HG02588 (cell line): ENCODE measurements at regions not wholly inside any gene's neighbourhood (a gene's known extent, or its start where the extent isn't known, plus 50 kb on each side); places are given as distances from the start of the nearest gene placed in this dataset.

ENCODE experiments used
- ATAC-seq: cut with Tn5 transposase; IDR thresholded peaks from one replicate; pipeline ENCODE4 v1.9.1; 2021; ENCODE audit warnings: mild to moderate bottlenecking, moderate library complexity; ENCODE audit not compliant: unreplicated experiment

DNA sequence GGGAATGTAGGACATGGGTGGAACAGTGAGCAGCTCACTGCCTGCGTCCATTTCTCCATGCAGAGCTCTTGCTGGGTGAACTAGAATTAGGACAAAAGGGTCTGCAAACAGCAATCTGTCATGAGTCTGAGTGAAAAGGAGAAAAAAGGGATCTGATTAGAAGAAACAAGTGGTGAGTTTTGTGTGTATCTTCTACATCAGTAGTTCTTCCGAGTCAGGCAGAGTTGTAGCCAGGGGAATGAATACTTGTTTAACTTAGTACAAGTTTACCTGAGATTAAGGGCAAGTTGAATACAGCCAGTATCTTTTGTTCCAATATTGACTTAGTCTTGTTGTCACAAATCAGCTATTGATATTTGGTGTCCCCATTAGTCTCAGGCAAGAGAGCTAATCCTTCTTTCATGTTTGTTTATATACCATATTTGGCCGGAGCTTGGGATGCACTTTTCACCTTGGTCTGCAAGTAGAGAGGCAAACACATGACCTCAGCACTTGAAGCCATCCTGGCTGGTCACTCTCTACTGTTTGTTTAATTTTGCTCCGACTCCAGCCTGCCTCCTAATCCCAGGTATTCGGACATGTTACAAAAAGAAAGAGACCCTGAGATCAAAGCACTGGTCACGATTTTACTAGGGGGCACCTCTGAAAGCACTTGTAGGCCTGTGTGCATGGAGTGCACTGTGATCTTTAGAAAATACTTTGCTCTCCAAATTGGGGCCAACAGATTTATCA is 211.0 kb upstream of the NT5C1B start:
- ATAC-seq = no peak

DNA sequence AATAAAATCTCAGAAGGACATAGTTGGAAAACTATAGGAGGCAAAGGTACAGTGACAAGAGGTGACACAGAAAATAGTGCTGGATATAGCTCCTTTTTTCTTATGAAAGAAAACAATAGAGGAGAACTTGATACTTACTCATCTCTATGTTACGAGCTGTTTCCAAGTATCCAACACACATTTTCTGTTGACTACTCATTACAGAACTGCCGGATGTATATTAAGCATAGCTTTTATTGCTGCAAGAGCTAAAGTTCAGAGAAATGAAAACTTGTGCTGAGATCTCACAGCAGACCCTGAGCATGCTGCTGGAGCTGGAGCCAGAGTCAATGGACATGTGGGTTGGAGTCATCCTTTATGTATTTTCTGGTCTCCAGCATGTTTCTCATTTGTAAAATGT is 210.0 kb upstream of the NT5C1B start:
- no peak for ATAC-seq

DNA sequence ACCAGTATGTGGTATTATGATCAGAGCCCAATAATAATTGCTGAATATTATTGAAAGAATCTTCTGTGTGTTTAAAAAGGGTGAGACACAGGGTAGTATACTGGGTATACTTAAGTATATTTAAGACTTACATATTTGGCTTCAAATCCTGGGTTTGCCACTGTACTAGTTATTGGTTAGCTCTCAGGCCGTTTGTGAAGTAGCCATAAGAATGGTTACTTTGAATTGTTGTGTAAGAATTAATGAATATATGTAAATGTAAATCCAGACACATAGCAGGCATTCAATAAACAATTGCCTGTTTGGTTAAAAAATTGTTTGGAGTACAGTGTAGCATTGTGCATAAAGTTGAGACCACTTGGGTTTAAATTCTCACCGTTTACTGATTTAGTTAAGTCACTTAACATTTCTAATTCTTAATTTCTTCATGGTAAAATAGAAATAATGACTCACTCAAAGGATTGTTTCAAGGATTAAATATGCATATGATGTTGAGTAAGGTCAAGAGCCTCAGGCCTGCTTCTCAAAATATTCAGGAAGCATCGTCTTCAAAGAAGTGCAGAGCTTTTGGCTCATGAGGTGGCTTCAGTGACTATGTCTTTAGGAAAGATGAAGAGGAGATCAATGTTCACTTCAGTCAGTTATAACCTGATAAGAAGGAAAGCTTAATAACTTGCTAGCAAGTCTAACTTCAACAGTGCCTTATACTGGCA is 207.9 kb upstream of the NT5C1B start:
- no peak for ATAC-seq

DNA sequence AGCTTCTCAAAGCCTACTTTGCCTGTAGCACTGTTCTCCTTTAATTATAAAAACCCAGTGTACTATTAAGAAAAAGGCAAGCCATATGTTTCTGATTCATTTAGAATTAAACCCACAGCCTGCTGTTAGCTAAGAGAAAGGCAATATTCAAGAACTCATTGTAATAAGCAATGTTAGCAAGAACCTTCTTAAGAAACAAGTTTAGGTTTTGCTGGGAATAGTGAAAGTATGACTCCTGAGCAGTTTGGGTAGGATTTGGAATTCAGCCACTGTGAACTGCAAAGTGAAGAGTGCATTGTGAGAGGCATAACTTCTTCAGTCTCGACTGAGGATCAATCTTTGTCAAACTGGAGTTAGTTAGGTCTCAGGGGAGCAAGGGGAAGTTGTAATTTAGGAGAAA is 206.5 kb upstream of the NT5C1B start:
- no peak for ATAC-seq

DNA sequence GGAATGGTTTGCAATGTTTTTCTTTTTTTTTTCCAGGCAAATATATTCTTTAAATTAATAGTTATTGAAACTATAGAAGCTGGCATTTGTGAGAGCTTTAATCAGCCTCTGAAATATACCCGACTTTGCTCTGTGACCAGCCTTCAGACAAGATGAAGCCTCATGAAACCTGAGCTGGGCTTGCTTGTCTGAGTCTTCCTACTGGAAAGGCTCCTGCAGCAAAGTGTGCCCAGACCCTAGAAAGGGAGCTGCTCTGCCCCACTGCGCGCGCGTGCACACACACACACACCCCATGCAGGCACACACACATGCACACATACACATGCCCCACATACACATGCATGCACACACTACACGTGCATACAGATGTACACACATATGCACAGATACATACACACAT is 203.3 kb upstream of the NT5C1B start:
- no peak for ATAC-seq

DNA sequence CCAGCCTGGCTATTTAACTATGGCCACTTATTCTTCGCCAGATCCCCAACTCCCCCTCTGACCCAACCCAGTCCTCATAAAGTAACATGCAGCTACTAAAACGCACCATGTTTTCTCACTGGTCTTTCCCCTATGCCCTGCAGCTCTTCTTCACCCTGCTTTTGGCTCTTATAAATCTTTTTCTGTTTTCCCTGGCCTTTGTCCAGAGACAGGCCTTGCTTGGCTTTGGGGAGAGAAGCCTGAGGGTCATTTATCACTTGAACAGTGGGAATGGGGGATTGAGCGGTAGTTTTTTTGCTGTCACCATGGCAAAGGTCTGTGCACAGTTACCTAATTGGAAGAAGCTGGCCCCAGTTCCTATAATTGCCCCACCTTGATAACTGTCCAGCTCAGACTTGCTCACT is 202.9 kb upstream of the NT5C1B start:
- no peak for ATAC-seq

DNA sequence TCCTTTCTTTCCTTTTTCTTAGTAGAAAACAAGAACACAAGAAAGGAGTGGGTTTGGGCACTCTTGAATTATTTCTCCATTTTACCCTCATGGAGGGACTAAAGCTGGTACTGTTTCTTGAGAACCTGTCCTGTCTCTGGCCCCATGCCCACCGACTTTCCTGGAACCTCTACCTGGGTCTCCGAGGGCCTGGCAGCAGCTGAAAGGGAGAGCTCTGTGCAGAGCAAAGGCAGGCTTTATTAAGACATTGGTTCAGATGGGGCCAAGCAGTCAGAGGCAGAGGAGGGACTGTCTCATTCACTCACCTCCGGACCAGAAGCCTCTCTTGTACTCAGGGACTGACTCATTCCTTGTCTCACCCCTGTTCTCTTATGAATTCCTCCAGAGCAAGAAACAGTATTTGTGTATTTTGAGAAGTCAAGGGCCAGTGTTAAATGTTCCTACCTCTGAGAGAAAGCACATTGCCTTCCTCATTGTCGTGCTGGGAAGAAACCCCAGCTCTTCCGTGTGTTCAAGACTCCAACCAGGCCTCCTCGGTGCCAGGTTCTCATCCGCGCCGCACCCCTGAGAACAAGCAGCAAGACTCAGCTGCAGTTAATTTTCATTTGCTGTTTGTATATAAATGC is 201.9 kb upstream of the NT5C1B start:
- no peak for ATAC-seq

DNA sequence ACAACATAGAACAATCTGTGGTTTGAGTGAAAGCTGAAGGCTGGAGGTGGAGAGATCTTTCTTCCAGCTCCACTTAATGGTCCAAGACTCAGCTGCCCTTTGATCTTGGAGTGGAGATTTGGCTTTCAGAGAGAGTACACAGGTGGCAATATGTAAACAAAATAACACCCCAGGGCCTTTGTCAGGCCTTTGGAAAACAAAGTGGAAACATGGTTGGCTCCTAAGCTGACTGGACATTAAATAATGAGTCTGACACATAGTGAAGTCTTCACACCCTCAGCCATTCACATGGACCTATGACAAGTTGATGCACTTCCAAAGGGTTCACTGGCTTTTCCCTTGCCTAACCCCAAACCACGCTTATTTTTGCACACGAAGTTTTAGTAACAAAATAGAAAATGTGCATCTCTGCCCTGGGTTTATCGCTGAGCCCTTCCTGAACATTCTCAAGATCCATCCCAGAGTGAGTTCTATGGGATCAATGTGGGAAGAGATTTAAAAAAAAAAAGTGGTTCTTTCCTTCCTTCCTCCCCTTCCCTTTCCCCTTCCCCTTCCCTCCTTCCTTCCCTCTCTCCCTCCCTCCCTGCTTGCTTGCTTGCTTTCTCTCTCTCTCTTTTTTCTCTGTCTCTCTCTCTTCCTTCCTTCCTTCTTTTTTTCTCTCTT is 201.3 kb upstream of the NT5C1B start:
- ATAC-seq = no peak

DNA sequence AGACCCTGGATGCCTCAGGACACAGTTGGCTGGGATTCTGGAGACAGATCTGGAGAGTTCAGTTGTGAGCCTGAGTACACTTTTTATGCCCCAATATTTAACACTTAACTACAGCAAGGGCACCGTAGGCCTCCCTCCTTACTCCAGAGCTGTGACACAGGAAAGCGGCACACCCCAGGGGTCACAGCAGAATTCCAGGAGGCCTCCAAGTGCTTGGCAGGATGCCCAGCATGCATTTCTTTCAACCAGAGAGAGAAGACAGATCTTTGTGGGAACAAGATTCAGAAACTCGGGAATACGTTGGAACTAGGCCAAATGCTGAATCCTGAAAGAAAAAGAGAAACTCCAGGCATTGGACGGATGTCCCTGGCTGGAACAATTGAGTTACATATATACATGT is 199.2 kb upstream of the NT5C1B start:
- ATAC-seq = no peak

DNA sequence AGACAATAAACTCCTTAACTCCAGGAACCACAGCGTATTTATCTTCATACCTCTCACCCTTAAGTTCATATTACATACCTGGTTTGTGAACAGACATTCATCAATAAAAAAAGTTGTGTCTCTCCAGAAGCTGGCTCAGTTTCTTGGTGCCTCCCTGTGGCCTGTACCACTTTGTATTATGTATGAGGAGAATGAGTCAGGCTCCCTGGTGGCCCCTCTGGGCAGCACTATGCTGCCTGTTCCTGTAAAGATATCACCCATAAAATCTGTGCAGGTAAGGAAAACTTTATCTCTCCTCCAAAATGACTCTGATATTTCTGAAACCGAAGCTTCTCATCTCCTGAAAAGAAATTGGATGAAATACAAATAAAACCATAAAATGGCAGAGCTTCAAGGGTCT is 198.4 kb upstream of the NT5C1B start:
- ATAC-seq = no peak

DNA sequence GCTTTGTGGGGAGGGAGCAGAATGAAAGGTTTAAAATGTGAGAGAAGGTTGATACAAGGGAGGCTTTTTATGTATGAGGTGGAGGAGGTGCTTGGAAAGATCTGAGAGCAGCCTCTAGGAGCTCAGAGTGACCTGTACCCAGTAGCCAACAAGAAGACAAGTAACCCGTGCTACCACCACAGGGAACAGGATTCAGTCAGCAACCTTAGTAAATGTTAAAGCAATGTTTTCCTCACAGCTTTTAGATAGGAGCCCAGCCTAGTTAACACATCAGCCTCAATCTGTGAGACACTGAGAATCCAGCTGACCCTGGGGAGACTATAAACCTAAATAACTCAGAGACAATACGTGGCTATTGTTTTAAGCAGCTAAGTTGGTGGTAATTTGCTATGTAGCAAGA is 194.9 kb upstream of the NT5C1B start:
- ATAC-seq = no peak

DNA sequence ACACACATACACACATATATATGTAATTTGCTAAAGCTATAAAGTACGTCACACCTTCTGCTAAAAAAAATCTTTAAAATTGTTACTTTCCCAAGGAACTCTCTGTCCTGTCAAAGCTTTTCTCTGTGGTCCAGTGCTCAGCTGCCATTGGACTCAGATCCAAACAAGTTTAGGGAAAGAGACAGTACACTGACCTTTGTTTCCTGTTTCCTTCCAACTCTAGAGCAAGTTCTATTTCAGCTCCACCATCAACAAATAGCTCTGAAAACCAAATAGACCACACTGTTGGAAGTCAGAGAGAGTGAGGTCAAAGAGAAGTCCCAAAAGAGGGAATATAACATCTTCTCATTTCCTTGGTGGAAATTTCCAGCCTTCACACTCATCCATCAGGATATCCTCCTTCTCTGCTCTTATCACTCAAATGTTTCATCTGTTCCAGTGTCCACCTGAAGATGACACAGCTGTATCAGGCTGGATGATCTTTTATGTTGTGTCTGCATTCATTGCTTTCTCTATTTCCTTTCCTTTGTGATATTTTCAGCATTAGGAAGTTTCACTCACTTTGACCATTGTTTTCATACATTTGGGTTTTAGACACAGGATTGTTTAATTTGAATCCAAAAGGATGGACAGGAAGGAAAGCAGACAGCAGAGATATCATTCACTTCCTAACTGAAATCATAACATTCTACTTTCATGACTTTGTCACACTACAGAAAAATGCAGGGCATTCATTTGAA is 192.3 kb upstream of the NT5C1B start:
- no peak for ATAC-seq

DNA sequence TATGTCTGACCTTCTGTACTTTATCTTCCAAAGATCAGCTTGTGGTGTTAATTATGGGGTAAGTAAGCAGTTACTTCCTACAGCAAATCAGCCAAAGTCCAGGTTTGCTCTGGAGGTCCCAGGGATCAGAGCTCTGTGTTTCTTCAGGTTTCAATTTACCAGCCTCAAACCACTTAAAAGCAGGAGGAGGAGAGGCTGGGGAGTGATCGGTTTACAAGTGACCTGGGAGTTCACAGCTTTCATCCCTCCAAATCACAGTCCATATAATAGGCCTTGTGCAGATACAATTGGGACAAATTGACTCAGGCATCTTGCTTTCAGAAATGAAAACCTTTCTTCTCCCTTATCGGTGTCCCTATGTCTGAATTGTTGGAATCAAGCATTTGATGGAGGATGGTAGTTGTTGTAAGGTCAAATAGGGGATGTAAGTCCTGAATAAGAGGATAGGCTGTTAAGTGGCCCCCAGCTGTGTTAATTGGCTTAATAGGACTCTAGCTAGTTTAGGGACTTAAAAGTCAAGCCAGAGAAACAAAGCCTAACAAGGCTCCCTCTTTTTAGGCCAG is 188.0 kb upstream of the NT5C1B start:
- no peak for ATAC-seq

DNA sequence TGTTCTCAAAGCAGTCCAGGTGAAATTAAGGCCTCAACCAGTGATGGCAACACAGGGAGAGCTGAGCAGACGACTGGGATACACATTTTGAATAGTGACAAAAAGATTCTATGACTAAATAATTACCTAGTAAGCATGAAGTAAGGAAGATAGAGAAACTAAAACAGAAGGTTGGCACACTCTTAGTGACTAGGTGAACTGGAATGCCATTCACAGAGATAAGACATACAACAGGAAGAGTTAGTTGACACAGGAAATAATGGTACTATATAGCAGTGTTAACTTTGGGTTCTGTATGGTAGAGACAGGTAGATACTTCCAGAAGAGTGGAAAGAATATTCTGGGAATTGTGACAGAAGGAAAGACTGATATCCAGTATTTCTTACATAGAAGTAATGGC is 181.8 kb upstream of the NT5C1B start:
- no peak for ATAC-seq

DNA sequence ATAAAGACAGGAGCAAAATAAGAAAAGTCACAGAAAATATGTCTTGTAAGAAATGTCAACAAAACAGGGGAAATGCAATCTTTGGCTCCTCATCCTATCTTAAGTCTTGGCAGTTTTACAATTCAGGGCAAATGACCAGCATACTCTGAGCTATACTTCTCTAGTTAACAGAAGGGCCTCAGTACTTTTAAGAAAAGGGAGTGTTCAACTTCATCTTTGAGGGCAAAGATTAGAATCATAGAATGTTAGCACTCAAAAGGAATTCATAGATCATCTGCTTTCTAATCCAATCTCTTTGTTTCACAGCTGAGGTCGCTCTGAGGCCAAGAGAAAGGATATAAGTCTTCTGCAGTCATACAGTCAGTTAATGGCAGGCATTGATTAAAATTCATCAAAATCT is 174.0 kb upstream of the NT5C1B start:
- ATAC-seq = no peak

DNA sequence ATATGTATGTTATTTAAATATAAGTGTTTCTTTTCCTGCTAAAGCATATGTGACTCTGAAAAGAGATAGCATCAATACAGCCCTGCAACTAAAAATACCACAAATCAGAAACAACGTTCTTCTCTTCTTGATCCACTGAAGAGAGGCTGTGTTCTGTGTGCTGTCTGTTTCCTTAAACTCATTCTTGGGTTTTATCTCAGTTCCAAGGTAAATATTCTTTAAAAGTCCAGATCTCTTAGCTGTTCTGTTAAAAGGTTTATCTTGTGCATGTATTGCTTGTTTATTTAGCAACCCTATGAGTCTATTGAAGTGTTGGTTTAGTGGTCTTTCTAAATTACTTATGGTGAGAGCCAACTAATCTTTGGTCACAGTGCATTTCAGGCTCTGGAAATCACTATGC is 173.3 kb upstream of the NT5C1B start:
- no peak for ATAC-seq

DNA sequence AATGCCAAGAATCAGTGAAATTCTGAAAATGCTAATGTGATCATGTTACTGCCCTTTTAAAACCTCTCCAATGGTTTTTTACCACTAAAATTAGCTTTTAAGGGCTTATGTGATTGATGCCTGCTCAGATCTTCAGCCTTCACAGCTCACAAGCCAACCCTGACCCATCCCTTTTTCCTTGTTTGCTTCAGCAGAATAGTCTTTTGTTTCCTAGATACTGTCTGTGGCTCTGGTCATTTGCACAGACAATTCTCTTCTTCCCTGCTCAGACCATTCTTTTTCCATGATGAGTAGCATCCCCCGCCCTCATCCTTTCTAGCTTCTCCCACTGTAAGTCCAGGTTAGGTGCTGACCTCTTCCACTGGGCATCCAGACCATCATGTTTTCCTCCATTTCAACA is 164.9 kb upstream of the NT5C1B start:
- ATAC-seq = no peak

DNA sequence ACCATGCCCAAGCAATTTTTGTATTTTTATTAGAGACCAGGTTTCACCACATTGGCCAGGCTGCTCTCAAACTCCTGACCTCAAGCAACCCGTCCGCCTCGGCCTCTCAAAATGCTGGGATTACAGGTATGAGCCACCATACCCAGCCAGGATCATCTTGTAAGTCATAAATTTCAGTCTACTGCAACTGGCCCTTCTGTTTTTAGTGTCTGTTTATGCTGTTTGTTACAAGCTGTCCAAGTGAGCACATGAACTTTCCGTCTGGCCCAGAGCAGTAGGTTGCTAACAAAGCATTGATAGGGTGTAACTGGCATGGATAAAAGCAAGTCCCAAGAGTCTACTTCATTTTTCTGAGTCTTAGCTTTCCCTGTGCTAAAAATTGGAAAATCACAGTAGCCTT is 164.4 kb upstream of the NT5C1B start:
- no peak for ATAC-seq

DNA sequence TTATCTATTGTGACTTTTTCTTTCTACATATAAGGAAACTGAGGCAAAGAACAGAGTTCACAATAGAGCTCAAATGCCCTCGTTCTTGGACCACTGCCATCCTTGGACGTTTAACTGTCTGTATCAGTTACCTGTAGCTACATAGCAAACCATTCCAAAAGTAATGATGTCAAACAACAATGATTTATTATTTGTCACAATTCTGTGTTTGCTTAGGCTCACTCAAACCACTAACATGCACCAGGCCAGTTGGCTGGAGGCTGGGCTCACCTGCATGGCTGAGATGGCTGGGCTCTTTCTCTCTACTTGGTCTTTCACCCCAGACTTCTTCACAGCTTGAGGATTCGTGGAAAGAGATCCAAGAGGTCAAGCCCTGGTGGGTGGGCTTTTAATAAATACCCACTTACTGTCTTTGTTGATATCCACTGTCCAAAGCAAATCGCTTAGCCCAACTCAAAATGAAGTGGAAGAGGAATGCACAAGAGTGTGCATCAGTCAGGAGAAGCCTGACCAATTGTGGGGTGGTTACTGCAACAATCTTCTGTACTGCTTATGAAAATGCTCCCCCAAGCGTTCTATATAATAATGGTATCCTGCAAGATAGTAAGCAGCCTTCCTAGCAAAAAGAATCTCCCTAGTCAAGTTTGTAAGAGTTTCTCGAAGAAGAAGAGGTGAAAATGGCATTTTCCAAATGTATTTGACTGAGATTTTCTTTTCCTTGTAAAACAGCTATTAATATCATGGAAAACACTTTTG is 163.5 kb upstream of the NT5C1B start:
- ATAC-seq = no peak

DNA sequence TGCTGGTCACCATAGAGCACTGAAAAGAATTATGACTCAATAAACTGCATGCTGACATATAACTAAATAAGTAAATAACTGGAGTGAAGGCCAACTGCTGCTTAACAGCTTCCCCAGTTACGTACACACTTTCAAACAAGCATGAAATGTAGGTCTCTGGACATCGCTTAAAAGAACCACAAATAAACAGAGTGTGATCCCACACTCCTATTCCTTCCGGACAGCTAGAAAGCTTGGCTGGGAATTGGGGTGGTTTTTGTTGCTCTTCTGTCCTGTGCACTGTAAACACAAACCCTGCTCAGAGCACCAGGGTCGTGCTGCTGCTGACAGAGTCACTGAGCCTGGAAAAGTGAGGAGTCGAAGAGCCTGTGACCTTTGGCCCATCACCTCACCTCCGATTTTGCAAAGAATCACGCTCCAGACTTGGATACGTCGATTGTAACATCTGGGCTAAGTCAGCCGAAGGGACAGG is 162.7 kb upstream of the NT5C1B start:
- no peak for ATAC-seq
